ENCODE measurements at regions not wholly inside any gene's neighbourhood (a gene's known extent, or its start where the extent isn't known, plus 50 kb on each side); places are given as distances from the start of the nearest gene placed in this dataset.

- TF ChIP-seq CTCF (IDR thresholded peaks at IDR 0.05) (no peak), POLR2A (IDR thresholded peaks at IDR 0.05) (no peak)
Observed at GRCh38 chr14:28059254-28059653, 707.3 kb upstream of the FOXG1 start.

All from heart left ventricle (tissue), 13 donors.